ENCODE measurements at regions not wholly inside any gene's neighbourhood (a gene's known extent, or its start where the extent isn't known, plus 50 kb on each side); places are given as distances from the start of the nearest gene placed in this dataset.

DNA sequence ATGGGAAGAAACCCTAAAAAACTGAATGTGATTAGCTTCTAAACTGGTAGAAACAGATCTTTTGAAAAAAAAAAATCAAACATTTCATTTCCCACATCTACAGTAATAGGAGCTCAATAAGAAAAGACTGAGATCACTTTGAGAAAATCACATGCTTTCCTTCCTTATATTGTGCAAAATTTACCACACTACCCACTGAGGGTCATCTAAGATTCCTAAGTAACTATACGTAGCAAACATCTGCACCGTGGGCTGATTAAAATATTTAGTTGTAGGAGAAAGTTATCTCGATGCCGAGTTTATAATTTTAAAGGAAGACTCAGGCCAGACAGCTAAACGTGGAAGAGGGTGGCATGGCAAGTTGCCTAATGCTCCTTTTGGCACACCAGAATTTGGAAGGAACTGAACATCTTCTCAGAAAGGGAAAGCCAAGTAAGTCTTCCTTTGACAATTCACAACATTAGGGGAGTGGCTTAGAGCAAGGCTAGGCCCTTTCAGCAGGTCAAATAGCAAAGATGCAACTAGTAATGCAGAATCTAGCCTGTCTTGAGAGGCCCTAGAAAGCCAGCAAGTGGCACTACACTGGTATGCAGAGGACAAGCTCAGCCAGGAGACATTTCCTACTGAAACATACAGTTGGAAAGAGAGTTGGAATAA is 128.0 kb downstream of the TMA16 start:
- no peak for DNase-seq (ENCODE audit: low read depth)

DNA sequence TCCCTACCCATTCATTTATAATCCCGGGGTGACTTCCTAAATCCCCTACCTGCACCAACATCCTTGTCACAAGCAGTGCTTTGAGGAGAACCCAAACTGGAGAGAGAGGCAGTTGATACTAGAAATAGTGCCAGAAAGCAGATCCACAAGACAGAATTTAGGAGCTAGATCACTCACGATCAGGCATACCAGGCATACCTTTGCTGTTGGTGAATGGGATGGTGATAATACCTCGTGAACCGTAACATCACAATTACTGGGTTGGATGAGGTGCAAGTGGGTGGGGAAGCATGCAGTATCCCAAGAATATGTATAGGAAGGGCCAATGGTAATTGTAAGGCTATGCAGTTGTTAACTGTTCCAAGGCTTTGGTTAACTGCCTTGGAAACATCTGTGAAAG is 129.3 kb downstream of the TMA16 start:
- no peak for DNase-seq (ENCODE audit: low read depth)

DNA sequence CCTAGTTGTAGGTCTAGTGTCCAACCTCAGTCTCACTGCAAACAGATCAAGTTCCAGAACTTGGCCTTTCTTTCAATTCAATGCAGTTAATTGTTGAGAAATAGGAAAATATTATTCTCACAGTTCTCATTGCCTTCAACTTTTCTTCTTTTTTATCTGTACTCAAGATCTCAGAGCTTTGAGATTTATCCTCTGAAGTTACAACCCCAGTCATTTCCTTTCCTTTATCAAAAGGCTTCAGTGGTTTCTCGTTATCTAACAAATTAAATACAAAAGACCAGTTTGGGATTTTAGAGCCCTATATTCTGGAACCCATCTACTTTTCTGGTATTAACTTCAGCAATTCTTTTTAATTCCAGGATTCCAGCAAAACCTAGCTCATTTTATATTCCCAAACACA is 130.2 kb downstream of the TMA16 start:
- no peak for DNase-seq (ENCODE audit: low read depth)

DNA sequence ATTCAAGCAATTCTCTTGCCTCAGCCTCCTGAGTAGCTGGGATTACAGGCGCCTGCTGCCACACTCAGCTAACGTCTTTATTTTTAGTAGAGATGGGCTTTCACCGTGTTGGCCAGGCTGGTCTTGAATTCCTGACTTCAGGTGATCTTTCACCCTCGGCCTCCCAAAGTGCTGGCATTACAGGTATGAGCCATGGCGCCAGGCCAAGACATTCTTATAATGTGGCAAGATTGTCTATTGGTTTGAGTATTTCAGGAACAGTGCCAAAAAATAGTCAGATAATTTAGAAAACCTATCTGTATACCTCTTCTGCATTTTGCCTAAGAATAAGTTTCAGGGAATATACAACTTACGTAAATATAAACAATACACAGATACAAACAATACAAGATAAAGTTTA is 136.8 kb downstream of the TMA16 start:
- no peak for DNase-seq (ENCODE audit: low read depth)

DNA sequence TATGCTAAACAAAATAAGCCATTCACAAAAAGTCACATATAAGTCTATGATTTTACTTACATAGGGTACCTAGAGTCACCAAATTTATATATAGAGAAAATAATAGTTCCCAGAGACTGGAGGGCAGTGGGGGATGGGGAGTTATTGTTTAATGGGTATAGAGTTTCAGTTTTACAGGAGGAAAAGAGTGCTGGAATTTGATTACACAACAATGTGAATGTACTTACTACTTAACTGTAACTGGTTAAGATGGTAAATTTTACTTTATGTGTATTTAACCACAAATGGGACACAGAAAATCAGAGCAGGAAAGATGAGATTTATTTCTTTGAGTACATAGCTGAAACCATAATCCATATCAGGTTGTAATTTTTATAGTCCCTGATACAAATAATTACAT is 144.4 kb downstream of the TMA16 start:
- DNase-seq (ENCODE audit: low read depth), result no peak

DNA sequence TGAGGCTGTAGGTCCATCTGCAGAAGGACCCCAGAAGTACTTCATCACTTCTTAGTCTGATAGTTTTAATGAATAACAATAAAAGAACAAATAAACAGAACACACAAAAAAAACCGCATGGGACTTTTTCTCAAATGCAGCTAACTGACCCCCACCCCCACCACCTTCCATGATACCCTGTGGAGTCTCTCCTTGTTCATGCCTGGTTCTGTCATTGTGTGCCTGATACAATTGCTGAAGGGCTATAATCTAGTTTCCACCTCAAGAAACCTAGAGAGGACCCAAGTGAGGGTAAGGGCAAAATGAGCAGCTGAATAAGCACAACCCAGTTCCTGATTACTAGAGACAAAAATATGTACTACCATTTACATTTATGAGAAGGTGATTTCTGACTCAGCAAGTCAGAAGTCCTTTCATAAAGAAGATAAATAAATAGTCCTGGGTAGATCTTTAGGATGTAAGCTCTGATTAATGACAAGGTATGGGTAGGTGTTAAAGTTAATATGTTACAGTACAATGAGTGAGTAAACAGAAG is 155.1 kb downstream of the TMA16 start:
- no peak for DNase-seq (ENCODE audit: low read depth)

DNA sequence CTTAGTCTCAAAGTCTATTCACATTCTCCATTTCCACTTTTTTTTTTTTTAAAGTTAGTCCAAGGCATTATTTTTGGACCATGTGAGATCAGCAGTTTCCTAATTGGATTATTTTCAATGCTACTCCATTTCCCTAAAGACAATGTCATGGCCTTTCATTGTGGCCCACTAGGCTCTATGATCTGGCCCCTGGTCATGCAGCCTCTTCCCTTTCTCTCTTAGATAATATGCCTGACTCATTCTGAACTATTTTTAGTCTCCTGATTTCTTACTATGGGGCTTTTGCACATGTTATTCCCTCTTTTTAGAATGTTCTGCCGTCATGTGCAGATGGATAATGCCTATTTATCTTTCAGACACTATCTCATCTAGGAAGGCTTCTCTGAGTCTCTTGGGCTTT is 157.3 kb downstream of the TMA16 start:
- no peak for DNase-seq (ENCODE audit: low read depth)

DNA sequence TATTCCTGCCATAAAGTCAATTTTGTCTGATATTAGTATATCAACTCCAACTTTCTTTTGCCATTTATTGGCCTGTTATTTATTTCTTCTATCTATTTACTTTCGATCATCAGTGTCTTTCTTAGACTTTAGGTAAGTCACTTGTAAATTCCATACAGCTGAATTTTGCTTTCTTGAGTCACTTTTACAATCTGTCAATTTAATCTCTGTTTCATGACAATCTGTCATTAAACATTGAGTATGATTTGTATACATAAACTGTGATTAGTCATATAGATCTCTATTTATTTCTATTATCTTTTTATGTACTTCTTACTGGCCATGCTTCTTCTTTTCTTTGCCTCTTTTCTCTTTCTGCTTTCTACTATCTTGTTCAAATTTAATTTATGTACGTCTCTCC is 160.1 kb downstream of the TMA16 start:
- DNase-seq (ENCODE audit: low read depth), result no peak

DNA sequence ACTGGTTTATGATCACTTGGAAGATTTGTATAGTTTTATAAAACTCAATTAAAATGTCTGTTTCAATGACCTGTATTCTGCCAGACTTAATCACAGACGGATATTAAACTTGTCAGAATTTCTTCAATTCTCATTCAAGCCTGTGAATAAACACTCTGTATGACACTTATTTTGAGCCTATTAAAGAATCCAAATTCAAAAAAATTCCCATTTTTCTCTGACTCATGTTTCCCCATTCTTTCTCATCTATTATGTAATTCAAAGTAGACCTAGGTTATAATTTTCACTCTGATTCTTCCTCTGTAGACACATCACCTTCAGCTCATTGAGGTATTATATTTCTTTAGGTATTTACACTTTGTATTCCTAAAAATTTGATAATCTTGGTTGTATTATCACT is 166.1 kb downstream of the TMA16 start:
- DNase-seq (ENCODE audit: low read depth), result no peak

DNA sequence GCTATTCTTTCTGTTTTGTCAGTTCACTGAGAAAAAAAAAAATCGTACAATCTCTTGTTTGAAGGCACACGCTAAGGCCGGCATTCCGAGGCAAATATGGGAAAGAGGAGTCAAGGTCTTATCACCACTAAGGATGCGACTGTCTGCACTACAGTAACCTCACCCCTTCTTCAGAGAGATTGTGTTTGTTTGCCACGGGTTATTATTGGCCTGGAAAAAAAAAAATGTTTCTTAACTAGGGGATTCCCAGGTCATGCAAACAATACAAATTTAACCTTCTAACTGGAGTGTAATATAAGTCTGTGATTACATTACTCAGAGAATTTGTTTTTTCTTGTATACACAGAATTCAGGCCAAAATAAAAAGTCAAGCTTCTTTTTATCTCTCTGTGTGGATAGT is 168.3 kb downstream of the TMA16 start:
- no peak for DNase-seq (ENCODE audit: low read depth)

DNA sequence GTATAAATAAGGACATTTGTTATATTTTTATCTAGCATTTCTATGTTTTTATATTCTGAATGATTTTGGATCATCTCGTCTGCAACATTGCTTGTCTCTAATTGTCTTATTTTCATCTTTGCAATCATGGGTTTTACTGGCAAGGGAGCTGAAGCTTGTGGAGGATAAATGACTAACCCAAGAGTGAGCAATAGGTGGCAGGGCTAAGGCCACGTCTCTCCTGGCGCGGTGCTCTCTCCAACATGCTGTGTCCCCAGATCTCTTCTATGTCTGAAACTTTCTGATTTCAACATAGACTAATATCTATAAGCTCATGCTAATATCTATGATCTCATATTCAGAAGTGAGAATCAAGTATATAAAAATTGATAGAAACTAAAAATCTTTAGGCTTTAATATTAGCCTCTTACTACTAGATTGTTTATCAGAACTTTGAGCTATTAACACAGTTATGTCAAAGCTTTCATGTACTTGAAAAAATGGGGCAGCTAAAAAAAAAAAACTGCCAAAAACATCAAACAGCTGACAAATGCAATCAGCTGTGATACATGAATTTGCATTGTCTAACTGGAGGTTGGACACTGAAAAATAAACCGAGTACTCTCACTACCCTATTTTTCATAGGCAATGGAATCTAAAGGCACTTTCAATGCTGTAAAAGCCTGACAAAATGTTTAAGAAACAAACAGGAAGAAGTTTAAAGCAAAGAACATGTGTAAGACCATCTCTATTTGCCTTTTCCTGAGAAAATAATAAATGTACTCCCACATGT is 169.2 kb downstream of the TMA16 start:
- DNase-seq (ENCODE audit: low read depth), result no peak

DNA sequence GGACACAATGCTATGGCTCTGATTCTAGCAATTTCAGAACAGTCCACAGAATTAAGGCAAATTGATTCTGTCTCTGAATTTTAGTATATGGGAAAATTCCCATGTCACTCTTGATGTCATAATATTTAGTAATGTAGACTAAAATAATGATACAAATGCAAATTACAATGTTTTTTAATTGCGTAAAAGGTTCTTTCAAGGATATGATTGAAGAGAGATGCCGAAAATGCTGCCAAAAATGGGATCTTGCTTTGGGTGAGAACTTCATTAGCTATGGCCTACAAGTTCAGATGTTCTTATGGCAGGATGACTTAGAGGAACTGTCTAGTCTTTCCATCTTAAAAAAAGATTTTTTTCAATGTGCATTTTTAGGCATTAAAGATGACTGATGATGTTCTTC is 170.6 kb downstream of the TMA16 start:
- no peak for DNase-seq (ENCODE audit: low read depth)

DNA sequence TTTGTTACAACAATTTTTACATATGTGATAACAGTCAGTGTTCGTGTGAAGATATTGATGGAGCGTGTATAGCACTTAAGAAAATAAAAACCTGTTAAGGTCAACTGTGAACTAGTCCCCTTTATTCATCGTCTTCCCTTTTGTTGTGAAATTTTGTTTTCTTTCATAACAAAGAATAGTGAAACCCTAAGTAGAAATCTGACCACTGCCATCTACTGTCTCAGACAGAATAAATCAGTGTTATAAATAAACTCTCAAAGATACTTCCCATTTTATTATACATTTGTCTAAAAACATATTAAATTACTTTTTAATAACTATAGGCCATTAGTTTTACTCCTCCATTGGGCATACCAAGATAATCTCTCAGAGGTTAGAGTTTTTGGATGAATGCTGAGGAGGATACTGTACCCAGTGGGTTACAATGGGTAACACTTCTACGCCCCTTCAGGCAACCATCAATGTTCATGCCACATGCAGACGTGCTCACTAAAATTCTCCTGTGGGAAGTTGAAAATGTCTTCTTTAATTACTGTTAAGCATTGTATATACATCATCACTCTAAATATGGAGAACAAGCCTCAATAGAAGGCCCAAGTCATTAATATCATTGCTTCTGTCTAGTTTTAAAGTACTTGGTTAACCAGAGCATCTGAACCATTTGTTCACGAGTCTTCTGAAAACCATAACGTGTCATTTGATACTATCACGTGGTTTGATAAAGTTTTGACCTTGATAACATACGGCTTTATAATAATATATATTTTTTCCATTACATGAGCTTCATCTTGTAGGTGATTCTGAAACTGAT is 171.2 kb downstream of the TMA16 start:
- DNase-seq (ENCODE audit: low read depth), result no peak

DNA sequence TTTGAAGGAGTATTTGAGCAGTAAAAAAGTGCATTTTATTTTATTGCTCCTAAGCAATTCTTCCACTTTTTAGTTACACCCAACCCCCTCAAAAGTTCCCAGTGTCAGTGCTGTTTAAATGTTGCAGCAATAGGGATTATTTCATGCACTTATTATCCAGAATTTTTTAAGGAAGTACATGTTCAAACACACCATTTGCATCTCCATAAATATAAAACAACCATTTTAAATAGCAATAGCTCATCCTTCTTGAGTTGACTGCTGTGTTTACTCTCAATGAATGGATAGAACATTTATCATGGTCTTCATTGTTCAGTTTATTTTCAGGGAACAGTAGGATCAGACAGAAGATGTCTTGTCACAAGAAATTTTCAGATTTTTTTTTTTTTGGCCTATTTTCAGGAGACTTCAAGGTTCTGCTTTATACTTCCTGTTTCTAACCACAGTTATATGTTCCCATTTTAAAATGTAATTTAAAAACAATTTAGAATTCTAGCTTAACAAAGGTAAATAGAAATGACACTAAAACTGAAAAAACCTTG is 171.9 kb downstream of the TMA16 start:
- no peak for DNase-seq (ENCODE audit: low read depth)

DNA sequence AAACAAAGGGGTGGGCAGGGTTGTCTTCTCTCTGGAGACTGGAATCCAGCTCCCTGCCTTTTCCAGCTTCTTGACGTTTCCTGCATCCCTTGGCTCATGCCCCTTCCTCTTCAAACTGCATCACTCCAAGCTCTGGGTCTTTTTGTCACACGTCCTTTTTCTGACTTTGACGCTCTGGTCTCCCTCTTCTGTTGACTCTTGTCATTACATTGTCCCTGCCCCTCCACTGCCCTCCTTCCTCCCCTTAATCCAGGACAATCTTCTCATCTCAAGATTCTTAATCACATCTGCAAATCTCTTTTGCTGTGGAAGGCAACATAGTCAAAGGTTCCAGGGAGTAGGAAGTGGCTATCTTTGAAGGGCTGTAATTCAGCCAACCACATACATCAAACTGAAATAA is 178.3 kb downstream of the TMA16 start:
- DNase-seq (ENCODE audit: low read depth), result no peak

DNA sequence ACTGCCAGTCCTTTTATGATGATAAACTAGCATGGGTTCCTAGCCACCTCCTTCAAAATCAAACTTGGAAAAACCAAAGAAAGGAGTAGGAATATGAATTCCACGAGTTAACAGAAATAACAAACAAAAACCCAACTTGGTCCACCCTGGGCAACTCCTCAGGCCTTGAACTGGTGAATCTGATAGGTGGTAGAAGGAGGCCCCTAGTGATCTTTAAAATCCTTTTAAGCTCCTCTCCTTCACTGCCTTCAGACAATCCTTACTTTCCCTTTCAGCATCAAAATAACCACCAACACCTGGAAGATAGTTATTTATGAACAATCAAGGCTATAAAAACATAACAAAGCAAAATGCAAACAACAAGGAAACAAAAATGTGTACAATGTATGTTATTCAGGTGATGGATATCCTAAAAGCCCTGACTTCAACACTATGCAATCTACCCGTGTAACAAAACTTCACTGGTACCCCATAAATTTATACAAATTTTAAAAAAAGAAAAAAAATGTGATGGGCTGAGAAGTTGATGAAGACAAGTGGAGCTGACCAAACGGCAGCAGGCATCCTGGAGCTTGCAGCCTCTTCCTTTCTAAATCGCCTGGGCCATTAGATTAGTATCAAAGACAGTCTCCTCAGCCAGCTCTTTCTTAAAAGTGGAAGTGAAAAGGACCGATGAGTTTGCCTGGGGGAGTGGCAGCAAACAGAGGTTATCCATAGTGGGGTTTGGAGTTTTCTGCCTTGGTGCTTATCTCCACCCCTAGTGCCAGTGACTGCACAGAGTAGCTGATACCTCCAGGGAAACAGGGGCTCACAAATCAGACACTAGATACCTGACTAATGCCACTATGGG is 179.6 kb downstream of the TMA16 start:
- DNase-seq (ENCODE audit: low read depth), result no peak

DNA sequence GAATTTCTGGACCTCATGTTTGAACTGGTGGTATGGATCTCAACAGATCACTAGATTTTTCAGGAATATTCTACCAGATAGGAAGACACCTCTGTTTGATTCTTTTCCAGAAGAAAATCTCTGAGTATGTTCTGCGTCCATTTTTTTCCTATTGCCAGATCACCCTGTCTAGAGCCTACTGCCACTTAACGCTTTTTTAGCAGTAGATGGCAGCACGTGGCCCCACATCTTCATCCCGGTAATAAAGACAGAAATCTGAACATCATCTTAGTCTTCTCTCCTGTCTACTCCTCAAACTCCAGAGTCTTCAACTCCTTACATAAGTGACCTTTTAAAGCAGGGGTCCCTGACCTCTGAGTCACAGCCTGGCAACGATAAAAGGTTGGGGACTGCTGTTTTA is 184.7 kb downstream of the TMA16 start:
- no peak for DNase-seq (ENCODE audit: low read depth)

DNA sequence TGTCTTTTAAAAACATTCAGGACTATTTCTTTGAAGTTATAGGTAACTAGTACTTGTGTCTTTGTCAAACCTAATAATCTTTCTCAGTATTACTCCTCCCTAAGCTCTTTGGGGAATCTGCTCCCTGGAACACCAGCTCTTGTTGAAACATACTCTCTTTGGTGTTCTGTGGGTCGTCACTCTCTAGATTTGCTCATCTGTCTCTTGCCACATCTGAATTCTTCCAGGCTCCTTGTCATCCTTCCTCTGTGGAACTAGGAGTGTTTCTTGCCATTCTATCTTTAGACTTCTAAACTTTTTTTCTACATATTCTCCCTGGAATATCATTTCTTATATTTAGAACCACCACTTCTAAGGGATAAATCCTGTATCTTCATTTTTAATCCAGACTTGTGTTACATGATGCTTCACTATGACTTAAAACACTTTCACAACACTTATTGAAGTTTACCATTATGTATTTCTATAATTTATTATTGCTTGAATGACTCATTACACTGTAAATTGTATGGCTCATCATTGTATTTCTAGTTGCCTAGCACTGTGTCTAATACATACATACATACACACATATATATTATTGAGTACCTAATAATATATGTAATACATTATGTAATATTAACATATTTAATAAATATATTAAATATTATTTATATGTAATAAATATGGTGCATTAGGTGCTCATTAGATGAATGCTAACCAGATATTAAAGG is 186.1 kb downstream of the TMA16 start:
- no peak for DNase-seq (ENCODE audit: low read depth)

DNA sequence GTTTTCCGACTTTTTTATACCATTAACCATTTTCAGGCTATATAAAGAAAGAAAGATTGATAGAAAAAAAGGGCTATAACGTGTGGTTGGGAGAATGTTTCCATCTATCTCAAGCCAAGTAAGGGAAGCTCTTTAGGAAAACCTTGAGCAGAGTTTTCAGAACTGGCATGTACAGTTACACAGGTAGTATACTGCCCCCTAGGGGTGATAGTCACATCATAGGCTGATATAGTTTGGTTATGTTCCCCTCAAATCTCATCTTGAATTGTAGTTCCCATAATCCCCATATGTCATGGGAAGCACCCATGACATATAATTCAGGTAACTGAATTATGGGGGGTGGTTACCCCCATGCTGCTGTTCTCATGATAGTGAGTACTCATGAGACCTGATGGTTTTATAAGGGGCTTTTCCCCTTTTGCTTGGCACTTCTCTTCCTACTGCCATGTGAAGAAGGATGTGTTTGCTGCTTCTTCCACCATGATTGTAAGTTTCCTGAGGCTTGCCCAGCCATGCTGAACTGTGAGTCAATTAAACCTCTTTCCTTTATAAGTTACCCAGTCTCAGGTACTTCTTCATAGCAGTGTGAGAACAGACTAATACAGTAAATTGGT is 186.8 kb downstream of the TMA16 start:
- no peak for DNase-seq (ENCODE audit: low read depth)

DNA sequence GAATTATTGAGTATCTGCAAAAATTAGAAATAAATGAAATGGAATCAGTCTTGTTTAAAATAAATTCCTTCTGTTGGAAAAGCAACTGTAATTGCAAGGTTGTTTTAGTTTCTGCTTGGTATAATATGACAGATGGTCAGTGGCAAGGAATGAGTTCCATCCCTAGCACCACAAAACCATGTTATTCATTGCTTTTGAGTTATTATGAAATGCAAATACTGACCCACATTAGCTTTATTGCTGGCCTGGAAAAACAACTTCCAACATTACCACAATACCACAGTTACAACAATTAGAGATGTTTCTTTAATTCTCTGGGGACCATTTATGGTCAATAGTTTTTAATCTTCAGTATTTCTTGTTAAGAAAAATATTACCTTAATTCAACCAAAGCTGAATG is 194.4 kb downstream of the TMA16 start:
- DNase-seq (ENCODE audit: low read depth), result no peak

DNA sequence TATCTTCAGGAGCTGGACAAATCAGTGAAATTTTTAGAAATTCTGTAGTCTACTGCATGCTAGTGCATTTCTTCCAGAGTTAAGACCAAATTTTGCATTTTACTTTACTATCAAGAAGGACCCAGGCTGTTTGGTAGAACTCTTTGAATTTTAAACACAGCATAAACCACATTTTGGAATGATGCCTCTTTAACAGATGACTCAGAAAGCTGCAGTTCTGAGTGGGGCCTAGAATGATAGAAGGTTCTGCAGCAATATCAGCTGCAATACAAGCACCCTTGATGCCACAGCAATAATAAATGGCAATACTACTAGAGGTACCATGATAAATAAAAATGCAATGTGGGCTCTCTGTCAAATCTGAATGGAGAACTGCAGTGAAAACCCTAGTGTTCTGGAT is 198.7 kb downstream of the TMA16 start:
- no peak for DNase-seq (ENCODE audit: low read depth)

Measured in GM04503 (cell line).